GM12873 (cell line): ENCODE measurements at regions not wholly inside any gene's neighbourhood (a gene's known extent, or its start where the extent isn't known, plus 50 kb on each side); places are given as distances from the start of the nearest gene placed in this dataset.

Source experiments
- TF ChIP-seq, protein P1 (sequence below): IDR thresholded peaks from 2 replicates; pipeline ENCODE4 v1.5.1; 2012; ENCODE audit warnings: low read depth, mild to moderate bottlenecking, moderate library complexity, low read length, control low read depth; ENCODE audit not compliant: insufficient read depth; ENCODE audit errors: missing control alignments

DNA sequence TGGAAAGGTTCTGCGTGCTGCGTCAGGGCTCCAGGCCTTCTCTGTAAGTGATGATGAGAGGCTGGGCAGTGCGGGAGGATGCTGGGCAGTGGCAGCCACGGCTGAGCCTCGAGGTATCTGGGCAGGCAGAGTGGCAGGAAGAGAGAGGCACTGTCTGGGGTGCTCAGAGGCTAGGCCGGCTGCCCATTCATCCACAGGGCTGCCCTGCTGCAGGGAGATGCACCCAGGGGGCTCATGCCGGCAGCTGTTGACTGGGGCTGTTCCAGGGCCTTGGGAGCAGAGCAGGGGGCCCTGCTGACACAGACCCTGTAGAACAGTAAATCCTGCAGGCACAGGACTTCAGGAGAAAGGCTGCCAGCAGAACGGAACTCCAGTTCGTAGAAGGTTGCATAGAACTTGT is 88.8 kb downstream of the BOD1 start:
- TF ChIP-seq, protein P1, sequence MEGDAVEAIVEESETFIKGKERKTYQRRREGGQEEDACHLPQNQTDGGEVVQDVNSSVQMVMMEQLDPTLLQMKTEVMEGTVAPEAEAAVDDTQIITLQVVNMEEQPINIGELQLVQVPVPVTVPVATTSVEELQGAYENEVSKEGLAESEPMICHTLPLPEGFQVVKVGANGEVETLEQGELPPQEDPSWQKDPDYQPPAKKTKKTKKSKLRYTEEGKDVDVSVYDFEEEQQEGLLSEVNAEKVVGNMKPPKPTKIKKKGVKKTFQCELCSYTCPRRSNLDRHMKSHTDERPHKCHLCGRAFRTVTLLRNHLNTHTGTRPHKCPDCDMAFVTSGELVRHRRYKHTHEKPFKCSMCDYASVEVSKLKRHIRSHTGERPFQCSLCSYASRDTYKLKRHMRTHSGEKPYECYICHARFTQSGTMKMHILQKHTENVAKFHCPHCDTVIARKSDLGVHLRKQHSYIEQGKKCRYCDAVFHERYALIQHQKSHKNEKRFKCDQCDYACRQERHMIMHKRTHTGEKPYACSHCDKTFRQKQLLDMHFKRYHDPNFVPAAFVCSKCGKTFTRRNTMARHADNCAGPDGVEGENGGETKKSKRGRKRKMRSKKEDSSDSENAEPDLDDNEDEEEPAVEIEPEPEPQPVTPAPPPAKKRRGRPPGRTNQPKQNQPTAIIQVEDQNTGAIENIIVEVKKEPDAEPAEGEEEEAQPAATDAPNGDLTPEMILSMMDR, result no peak

- TF ChIP-seq, protein P1, result no peak
These were observed 92.3 kb downstream of the BOD1 start for GRCh38 chr5:173524136-173524535.

DNA sequence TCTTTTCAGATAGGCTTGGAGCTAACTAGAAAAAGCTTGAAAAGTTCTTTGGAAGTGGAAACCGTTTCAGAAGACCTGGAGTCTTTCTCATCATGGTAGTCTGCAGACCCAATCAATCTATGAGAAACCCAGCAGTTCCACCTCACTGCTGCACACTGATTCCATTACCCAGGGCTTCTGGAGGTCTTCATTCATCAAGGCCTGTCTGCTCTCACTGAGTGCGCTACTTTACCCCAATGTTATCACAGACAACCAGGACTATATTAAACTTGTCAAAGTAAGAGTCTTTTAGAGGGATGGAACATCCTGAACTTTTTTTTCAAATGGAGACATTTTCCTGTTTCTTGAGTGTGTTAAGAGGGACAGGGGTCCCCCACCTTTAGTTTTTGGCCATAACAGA is 93.1 kb downstream of the BOD1 start:
- TF ChIP-seq, protein P1, result no peak

- TF ChIP-seq, protein P1, result no peak
These were observed 93.9 kb downstream of the BOD1 start for GRCh38 chr5:173522518-173522917.

- TF ChIP-seq, protein P1, result no peak
These were observed 97.6 kb downstream of the BOD1 start for GRCh38 chr5:173518856-173519255.

GRCh38 chr5:173517648-173518047 is 98.8 kb downstream of the BOD1 start:
- TF ChIP-seq, protein P1, result no peak

DNA sequence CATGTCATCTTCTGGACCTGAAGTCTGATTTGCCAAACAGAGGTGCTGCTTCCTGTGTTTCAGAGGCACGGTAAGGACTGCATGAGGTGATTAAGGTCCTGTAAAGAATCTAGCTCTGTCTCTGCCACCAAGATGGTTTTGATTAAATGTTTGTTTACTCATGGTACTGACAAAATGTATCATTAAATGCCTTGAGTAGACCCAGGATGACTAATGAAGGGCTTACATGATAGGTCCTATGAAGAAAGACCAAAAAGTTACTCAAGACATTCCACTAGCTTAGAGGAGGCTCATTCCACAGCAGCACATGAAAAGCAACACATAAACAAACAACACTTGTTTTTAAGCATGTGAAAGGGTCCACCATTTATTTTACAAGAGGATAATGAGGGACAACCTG is 100.9 kb downstream of the BOD1 start:
- TF ChIP-seq, protein P1, result no peak
